ENCODE measurements at regions not wholly inside any gene's neighbourhood (a gene's known extent, or its start where the extent isn't known, plus 50 kb on each side); places are given as distances from the start of the nearest gene placed in this dataset.
"Not testable (repeated sequence)": the region's sequence is repeated elsewhere in the genome, so short reads cannot be mapped to it uniquely, and the experiment has no call there.

DNA sequence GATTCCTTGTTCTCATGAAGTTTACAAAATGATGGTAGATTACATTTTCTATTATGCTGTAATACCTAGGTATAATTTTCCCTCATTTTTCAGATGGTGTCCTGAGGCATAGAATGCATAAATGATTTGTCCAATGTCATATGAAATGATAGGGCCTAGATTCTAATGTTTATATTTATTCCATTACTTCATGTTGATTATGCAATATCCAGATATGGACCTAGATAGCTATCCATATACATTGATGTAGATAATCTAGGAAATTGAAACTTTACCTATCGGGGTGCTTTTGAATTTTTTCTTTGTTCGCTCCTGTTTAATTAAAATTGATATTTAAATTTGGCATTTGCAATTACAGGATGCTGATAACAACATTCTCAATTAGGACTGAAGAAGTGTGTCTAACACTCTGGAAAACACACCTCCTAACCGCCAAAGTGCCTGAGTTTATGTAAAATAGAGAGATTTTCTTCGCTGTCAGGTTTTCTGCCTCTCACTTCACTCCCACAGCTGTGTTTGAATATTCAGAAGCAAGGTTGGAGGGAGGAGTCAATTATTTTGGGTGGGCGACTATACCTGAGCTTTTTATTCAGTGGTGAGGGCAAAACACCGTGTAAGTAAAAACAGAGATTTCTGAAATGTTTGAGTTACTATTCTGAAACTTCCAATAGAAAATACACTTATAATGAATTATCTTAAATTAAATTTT, 164.4 kb upstream of the ATP2B1 start:
- no peak for DNase-seq (ENCODE audit: low read depth in 2 of 3, low spot score in 2 of 3)

DNA sequence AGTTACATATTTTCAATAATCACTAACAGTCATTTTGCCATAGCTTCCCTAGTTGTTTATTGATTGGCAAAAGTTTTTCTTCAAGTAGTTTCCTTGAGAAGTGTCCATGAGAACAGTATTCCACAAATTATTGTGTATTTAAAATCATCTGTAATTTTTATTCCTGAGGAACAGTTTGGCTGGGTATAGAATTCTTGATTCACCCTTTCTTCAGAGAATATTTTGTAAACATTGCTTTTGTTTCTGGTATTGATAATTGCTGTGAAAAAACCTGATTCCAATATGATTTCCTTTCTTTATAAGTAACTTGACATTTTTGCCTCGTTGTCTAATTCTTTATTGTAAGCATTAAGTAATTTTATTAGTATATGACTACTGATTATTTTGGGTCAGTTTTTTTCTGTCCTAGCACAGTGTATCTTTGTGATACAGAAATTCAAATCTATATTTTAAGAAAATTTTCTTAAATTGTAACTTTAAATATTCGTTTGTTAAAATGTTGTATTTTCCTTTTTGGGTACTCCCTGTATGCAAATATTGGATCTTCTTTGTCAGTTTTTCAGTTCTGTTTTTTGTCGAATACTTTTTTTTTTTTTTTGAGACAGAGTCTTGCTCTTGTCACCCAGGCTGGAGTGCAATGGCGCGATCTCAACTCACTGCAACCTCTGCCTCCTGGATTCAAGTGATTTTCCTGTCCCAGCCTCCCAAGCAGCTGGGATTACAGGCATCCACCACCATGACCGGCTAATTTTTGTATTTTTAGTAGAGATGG, 162.0 kb upstream of the ATP2B1 start:
- DNase-seq (ENCODE audit: low read depth in 2 of 3, low spot score in 2 of 3), result no peak

DNA sequence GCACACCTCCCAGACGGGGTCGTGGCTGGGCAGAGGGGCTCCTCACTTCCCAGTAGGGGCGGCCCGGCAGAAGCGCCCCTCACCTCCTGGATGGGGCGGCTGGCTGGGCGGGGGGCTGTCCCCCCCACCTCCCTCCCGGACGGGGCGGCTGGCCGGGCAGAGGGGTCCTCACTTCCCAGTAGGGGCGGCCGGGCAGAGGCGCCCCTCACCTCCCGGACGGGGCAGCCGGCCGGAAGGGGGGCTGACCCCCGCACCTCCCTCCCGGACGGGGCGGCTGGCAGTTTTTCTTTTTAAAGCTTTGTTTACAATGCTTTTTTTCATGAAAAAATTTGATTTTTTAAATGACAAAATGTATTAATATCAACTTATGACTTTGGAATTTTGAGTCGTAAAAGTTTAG, 159.0 kb upstream of the ATP2B1 start:
- not testable (repeated sequence) for DNase-seq (ENCODE audit: low read depth in 2 of 3, low spot score in 2 of 3)

DNA sequence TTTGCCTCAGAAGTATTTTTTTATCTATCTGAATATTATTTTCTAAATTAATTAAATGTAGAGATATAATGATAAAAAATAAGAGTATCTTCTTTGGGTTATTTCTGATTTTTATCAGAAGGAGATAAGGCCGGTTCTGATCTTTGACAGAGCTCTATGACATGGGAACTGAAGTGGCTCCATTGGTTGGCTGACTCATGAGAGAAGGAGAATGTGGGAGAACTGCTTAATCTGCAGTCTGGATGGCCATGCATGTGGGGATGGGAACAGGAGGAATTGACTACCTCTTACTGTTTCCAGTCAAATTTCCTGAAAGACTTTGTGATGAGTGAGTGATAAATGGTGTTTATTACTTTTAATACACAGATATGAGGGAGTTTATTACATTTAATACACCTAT, 155.8 kb upstream of the ATP2B1 start:
- no peak for DNase-seq (ENCODE audit: low read depth in 2 of 3, low spot score in 2 of 3)

DNA sequence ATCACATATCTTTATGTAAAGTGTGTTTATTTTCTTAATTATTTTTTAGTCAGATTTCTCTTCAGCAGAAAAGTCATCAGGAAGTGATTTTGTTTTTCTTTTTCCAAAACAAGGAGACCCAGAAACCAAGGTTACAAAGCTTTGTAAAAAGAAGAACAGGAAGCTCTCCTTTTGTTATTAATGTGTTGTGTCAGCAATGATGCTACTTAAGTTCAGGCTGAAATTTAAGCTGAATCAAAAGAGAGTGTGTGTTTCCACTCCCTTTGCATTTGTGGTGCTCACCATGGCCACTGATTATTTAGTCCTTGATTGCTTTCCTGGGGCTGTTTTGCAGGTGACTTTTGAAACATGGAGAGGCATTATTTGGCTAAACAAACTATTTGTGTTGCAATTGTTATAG, 155.3 kb upstream of the ATP2B1 start:
- no peak for DNase-seq (ENCODE audit: low read depth in 2 of 3, low spot score in 2 of 3)

DNA sequence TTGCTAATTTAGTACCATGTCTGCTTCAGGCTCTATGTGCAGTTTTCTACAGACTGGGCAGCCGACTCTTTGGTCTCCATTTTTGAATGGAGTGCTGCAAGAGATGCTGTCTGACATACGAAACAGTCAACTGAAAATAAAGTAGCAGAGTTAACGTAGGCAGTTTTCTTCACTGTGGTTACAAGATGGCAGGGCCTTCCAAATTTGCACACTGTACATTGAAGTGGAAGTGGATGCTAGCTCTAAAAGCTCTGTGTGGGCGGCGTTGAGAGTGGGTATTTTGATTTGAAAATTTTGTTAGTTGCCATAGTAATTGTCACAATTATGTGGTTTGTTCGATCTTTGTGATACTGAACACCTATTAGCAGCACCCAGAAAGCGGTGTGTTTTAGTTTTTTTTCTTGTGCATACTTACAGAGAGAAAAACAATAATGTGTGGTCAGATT, 154.9 kb upstream of the ATP2B1 start:
- no peak for DNase-seq (ENCODE audit: low read depth in 2 of 3, low spot score in 2 of 3)

DNA sequence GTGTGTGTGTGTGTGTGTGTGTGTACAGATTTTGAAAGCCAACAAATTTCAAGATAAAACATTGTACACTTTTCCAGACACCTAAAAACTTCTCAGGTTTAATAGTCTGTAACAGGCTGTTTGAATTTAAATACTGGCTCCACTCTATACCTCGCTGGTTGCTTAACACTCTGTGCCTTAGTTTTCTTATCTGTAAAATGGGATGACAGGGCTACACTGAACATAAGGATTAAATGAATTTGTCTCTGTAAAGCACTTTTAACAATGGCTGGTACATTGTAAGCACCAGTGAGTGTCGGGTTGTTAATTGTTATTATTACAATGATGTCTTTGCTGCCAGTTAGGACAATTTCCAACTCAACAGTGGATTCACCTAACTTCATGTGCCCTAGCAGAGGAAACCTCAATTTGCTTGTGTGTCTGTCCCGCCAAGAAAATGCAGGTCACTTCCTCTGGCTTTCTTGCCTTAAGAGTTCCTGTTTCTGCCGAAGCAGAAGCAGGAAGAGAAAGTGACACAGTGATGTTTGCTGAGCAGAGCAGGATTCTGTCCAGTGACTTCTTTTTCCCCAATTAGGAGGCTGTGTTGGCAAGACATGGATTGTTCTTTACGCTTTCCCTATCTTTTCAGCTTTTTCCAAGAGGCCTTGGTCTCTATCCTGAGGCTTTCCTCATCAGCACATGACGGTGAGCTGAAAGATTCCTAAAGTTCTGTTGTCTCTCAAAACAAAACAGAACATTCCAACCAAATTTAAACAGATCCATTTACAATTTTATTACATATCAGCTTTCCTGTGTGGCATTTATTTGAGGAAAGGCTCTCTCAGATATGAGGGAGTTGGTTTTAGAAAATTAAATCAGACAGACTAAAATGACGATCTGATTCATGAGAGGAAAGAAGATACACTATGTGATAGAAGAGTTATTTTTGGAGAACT, 154.1 kb upstream of the ATP2B1 start:
- no peak for DNase-seq (ENCODE audit: low read depth in 2 of 3, low spot score in 2 of 3)

DNA sequence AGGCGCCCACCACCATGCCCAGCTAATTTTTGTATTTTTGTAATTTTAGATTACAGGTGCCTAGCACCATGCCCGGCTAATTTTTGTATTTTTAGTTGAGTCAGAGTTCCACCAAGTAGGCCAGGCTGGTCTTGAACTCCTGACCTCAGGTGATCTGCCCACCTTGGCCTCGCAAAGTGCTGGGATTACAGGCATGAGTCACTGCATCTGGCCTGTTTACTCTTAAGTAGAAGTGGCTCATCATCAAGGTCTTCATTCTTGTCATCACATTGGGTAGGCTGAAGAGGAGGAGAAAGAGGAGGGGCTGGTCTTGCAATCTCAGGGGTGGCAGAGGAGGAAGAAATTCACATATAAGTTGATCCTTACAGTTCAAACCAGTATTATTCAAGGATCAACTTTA, 152.4 kb upstream of the ATP2B1 start:
- DNase-seq (ENCODE audit: low read depth in 2 of 3, low spot score in 2 of 3), result no peak

DNA sequence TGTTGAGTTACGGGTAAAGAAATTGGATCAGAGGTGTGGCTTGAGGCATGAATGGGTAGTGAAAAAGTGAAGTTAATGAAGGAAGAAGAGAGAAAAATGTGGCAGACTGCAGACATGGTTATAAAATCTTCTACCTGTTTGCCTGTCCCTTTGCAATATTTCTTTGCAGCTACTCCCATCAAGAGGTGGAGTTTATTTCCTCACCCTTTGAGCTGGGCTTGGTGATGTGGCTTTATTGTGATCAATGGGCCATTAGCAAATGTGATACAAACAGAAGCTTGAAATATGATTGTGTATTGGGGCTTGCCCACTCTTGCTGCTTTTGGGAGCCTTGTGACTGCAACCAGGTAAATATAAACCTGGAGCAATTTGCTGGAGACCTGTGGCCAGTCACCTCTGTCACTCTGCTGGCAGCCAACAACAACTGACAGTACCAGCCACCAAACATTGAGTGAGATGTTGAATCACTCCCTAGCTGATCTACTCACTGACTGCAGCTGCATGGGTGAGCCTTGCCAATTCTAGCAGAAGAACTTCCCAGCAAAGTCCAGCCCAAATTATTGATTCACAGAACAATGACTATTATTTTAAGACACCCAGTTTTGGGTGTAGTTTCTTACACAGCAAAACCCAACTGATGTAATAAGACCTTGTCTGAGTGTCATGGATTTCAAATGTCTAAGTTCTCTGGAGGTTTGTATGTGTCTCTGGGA, 151.0 kb upstream of the ATP2B1 start:
- DNase-seq (ENCODE audit: low read depth in 2 of 3, low spot score in 2 of 3), result no peak

DNA sequence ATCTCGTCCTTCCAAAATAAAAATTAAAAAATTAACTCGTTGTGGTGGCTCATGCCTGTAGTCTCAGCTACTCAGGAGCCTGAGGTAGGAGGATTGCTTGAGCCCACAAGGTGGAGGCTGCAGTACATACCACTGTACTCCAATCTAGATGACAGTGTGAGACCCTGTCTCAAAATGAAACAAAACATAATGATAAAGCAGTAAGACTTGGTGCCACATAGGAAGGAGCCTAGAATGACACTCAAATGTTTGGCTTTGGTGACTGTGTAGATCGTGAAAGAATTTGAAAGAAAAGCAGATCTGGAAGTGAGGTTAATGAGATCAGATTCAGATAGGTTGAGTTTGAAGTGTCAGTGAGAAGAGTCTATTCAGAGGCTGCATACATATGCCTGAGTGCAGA, 150.1 kb upstream of the ATP2B1 start:
- no peak for DNase-seq (ENCODE audit: low read depth in 2 of 3, low spot score in 2 of 3)

DNA sequence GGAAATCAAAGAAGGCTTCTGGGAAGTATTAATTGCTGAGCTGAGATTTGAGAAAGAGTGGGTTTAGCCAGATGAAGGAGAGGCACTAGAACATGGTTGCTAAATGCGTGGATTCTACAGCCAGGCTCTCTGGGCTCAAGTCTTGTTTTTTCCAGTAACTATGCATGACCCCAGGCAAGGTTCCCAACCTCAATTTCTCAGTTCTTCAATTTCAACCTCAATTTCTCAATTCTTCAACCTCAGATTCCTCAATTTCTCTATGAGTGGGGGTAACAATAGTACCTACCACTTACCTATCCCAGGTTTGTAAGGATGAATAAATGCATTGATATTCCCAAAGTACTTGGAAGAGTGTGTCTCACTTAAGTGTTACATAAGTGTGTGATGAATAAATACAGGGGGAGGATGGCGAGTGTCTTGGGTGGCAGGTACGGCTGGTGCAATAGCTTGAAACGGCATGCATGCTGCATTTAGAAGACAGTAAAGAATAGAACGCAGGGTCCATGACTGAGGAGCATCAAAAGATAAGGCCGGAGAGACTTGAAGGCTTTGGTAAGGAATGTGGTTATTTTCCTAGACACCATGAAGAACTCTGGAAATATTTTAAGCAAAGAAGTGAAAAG, 149.1 kb upstream of the ATP2B1 start:
- DNase-seq (ENCODE audit: low read depth in 2 of 3, low spot score in 2 of 3), result no peak

DNA sequence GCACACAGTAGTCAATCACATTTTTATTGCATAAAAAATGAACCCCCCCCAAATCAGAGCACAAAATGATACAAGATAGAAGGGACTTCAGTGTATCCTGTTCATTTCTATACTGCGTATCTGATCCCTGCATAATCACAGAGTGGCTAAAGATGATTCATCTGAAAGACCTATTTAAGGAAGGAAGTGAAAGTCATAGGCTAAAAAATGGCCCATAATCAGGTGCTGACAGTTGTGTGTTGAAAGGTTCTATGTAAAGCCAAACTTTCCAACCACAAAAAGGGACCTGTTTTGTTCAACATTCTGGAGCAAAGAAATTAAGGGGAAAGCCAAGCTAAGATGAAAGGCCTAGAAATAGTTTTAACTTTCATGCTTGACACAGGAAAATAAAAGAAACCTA, 147.8 kb upstream of the ATP2B1 start:
- DNase-seq (ENCODE audit: low read depth in 2 of 3, low spot score in 2 of 3), result no peak

DNA sequence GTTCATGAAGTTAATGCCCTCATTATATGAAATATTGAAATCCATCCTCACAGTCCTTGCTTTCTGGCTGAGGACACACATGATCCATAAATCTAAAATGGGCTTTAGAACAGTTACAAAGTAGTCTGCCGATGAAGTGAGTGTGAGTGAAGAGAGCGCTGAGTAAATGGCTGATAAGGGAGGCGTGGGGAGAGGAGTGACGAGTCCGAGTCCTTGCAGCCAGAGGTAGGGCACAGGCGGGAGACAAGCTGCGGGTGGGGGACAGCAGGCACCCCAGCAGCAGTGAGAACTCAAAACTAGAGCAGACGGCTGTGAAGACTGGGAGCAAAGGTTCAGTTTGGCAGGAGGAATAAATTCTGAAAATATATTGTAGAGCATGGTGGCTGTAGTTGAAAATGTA, 140.1 kb upstream of the ATP2B1 start:
- no peak for DNase-seq (ENCODE audit: low read depth in 2 of 3, low spot score in 2 of 3)

DNA sequence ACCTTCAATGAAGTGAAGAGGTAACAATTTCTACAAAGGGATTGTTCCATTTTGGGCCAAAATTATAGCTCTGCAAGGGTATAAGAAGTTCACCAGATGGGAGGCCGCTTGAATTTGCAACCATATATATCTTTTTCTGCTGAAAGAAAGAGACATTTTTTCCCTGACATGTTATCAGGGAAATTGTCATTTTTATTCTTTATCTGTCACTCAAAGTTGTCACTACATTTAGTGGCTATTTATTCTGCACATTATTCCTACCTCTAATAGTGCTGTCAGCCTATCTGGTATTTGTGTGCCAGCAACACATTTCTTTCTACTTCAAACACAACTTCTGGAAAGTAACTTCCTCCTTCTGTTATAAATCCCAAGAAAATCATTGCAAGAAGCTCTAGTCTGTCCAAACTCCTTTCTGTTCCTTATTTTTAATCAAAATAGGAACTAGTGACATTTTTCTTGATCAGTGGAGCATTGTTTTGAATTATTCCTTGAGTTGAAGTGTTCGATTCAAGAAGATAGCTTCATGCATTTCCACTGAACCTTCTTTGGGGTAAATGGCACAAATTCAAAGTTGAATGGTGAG, 137.9 kb upstream of the ATP2B1 start:
- DNase-seq (ENCODE audit: low read depth in 2 of 3, low spot score in 2 of 3), result no peak

DNA sequence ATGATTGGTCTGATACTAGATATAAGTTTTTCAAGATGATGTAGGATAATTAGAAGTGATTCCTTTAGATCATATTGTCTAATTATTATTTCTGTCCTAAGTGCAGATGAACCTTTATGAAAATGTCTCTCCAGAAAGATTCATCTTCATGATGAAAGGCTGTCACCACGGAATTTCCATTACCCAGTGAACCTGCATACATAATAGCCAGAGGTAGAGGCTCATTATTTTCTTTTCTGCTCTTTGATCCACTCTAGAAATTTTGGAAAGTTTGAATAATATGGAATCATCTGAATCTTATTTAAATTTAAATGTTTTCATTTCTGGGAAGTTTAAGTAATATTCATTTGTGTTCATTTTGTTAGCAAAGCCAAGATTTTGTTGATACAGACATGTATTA, 137.1 kb upstream of the ATP2B1 start:
- DNase-seq (ENCODE audit: low read depth in 2 of 3, low spot score in 2 of 3), result no peak

DNA sequence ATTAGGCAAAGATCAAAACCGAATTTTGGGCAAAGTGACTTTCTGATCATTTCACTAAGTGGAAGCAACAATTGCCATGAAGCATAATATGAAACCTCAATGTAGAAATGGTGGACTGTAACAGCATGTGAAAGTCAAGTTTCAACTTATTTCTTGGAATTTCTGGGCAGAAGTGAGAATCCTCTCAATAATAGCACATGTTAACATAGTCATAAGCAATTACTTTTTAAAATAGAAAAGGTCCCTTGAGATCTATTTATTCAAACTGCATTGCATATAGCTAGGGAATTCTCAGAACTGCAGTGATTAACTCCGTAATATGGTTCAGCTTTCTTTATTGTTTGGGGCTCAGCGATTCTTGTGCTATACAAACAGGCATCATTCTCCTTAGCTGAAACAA, 136.7 kb upstream of the ATP2B1 start:
- no peak for DNase-seq (ENCODE audit: low read depth in 2 of 3, low spot score in 2 of 3)

DNA sequence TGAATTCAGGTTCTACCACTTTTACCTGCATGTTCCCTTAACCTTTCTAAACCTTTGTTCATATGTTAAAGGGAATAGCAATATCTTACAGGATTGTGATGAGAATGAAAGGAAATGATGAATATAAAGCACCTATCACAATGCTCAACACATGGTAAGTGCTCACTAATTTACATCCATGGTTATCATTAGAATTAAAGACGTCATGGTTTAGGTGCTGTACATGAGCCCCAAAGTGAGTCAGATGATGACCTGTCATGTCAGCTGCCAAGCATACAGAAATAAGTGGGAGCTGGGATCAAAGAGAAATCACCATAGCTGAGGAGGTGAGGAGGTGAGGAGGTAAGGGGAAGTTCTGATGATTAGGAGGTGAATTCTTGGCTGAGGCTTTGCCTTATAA, 135.9 kb upstream of the ATP2B1 start:
- DNase-seq (ENCODE audit: low read depth in 2 of 3, low spot score in 2 of 3), result no peak

DNA sequence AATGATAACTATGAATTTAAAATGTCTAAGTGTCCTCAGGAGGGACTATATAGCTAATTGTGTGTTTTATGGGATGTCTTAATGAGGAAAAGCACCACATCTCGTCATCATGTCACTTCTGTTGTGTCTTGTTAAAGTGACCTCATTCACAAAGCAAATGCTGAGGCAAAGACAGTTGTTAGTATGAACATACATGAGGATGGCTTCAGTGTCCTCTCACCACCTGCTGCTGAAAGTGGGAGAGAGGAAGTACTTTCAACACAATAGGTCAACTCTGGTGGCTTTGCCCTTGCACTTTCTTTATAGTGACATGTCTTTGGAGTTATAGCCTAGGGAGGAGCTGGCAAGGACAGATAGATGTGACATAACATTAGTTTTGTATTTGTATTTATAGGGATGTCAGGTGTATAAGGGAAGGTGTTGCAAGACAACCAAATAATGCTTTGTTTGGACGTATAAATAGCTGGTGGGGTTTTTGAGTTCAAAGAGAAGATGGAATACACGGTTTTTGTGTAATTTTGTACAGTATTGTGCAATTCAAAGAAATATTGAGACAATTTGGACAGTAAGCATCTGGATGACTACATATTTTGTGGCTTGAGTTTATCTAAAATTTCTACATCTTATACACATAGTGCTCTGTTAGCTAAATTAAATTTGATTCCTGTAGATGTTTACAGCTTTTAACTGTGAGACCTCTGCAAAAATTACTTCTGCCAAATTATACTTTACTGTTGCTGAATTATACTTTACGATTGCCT, 131.7 kb upstream of the ATP2B1 start:
- DNase-seq (ENCODE audit: low read depth in 2 of 3, low spot score in 2 of 3), result no peak

DNA sequence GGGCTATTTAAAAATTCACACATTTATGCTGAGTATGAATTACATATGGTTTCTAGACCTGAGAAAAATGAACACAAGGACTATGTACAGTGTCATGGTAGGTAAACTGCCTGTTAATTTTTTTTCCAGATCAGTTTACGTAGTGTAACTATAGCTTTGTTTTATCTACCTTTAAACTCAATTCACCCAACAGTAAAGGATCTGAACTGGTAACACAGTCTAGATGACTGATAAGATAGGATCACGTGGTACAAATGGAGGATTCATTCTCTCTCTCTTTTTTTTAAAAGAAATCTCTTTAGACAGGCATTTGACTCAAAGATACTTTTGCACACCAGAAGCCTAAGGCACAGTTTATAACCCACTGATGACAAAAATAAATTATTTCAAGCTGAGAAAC, 130.8 kb upstream of the ATP2B1 start:
- no peak for DNase-seq (ENCODE audit: low read depth in 2 of 3, low spot score in 2 of 3)

DNA sequence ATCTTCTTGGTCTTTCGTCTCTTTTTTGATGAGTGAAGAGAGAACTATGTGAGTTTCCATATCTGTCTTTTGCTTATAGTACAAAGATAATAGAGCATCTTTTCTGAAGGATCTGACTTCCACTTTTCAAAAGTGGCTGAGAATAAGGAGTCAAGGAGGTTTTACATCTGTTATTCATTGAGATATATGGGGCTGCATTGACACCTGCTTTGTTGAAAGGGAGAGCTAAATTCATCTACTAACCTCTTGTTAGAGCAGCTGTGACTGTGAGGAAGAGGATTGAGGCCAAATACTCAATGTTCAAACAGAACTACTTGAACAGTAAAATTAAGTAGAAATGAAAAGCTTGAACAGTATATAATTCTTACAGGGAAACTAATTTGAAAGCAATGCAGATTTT, 130.2 kb upstream of the ATP2B1 start:
- no peak for DNase-seq (ENCODE audit: low read depth in 2 of 3, low spot score in 2 of 3)
